Ovary (tissue), 7 donors: ENCODE measurements at regions not wholly inside any gene's neighbourhood (a gene's known extent, or its start where the extent isn't known, plus 50 kb on each side); places are given as distances from the start of the nearest gene placed in this dataset.

Experiments used
- DNase-seq, 5 donors: peaks; one replicate each; pipeline ENCODE4 v3.0.0-alpha.2; 2019 to 2020
- H3K27ac ChIP-seq, 2 donors: fragments of 200-600 bp; one replicate each; pipeline versions ENCODE4 v1.5.1 to v1.8.0; 2019 to 2022
- H3K27me3 ChIP-seq: fragments of 200-600 bp; one replicate; pipeline ENCODE4 v1.8.0; 2022
- H3K36me3 ChIP-seq: fragments of 200-600 bp; sonication (generic); one replicate; pipeline ENCODE4 v1.5.1; 2019
- H3K4me1 ChIP-seq: one replicate; pipeline ENCODE4 v1.8.1; 2013; ENCODE audit warnings: mild to moderate bottlenecking, moderate library complexity; ENCODE audit not compliant: insufficient read depth
- H3K4me3 ChIP-seq: fragments of 200-600 bp; sonication (generic); one replicate; pipeline ENCODE4 v1.5.1; 2017
- H3K9me3 ChIP-seq, 2 donors: fragments of 200-600 bp in 1 of 2; sonication (generic) in 1 of 2; one replicate each; pipeline versions ENCODE4 v1.5.1 to v1.8.1; 2013 to 2019; ENCODE audit warnings: mild to moderate bottlenecking in 1 of 2, moderate library complexity in 1 of 2
- EP300 ChIP-seq: sonication (generic); formaldehyde crosslinking; IDR thresholded peaks from one replicate; pipeline ENCODE4 v1.6.1; 2017; ENCODE audit warnings: antibody characterized with exemption
- POLR2A ChIP-seq: fragments of 450-650 bp; IDR thresholded peaks from one replicate; pipeline ENCODE4 v1.6.1; 2017; ENCODE audit warnings: antibody characterized with exemption, mild to moderate bottlenecking, moderate library complexity
- WGBS, 3 donors: extraction: QIAGEN DNeasy Blood & Tissue Kit in 1 of 3; methylation state at CpG; one replicate each; pipeline versions ENCODE4 v1.1.5 to v1.1.7; 2013 to 2017; 5-methylcytosine and 5-hydroxymethylcytosine counted together
- intact Hi-C, 4 donors: fragments of 100-400 bp; cut with DNase I; formaldehyde crosslinking; loops; one replicate each; pipeline versions ENCODE4 v1.11.0 to v1.15.1; 2022 to 2023
- TF ChIP-seq, protein P1 (sequence below), 3 donors: fragments of 450-650 bp in 2 of 3; fragments of 200-600 bp in 1 of 3; IDR thresholded peaks; one replicate each; pipeline versions ENCODE4 v1.5.1 to v1.8.0; 2016 to 2022; ENCODE audit warnings: antibody characterized with exemption in 3 of 3, mild to moderate bottlenecking in 1 of 3
- donor health status: DM: no; HTN: no; CAD: no; lungs with moderate emphysema.
- donor health status: DM: no; HTN: no; CAD: no.
- donor health status: Bipolar disorder and iron deficiency.
- donor health status: DM: no; HTN: no; CAD: no.
- donor health status: DM: yes; HTN: yes; CAD: no.

DNA sequence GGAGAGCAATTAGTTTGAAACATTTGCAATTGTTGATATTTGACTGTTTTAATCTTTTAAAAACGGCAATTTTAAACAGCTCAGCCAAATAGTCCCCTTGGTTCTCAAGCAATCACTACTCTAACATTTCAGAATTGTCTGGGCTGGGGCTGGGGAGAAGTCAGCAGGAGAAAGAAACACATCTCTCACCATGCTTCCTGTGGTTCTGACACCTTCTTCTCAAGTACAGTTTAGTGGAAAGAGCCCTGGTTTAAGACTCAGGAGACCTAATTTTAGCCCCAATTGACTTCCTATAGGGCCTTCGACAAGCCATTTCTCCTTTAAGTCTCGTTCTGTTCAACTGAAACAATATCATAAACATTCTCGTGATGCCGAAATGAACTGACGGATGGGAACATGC lies 168.4 kb upstream of the CDYL start:
- Histone ChIP-seq H3K27ac (no peak overlapping the region), H3K36me3 (no peaks in the 10 kb centered on the region), H3K27me3 (no peaks in the 10 kb centered on the region), H3K4me1 (peaks cover 6% of the 10 kb centered on the region), H3K4me3 (no peak overlapping the region), H3K9me3 (no peaks in the 10 kb centered on the region)
- intact Hi-C loops = no loop called here
- TF ChIP-seq EP300 (no peak), POLR2A (no peak)
- TF ChIP-seq, protein P1, sequence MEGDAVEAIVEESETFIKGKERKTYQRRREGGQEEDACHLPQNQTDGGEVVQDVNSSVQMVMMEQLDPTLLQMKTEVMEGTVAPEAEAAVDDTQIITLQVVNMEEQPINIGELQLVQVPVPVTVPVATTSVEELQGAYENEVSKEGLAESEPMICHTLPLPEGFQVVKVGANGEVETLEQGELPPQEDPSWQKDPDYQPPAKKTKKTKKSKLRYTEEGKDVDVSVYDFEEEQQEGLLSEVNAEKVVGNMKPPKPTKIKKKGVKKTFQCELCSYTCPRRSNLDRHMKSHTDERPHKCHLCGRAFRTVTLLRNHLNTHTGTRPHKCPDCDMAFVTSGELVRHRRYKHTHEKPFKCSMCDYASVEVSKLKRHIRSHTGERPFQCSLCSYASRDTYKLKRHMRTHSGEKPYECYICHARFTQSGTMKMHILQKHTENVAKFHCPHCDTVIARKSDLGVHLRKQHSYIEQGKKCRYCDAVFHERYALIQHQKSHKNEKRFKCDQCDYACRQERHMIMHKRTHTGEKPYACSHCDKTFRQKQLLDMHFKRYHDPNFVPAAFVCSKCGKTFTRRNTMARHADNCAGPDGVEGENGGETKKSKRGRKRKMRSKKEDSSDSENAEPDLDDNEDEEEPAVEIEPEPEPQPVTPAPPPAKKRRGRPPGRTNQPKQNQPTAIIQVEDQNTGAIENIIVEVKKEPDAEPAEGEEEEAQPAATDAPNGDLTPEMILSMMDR (IDR thresholded peaks at IDR 0.05) = no peak
- DNase-seq = no peak
- 50 to 69% (median 65%) methylated on average over 6 of the region's 6 CpGs for WGBS, 3 donors

DNA sequence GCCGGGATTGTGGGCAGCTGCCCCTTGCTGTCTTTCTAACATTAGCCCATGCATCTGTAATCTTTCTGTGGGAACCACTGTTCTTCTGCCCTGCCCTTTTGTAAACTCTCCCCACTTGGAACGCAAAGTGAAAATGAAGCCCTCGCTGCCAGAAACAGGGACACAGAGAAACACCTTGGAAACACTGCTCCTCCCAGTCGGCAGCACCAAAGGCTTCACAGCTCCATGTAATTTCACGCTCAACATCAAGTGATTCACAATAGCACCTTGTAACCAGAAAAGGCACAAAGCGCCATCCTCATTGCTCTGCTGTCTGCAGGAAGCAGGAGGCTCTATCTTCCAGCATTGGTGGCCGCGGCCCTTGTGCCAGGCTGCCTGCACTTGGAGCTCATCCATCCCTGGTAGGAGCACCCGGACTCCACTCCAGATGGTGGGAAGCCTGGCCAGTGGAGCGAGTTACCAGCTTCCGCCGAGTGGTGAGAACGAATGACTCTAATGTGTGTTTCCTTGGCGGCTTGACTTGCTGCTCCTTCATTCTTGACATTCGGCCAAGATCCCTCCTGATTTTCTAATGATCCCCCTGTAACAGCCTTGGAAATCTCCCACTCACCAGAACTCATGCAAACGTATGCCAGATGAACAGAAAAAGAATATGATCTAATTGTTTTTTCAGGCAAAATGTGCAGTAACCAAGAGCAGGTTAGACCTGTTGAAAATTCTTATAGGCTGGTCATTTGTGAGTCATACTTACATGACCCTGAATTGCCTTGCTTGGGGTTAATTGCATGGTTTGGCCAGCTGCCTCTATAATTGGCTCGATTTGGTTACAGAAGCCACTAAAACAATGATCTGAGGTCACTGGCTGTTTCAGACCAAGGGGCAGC lies 169.1 kb upstream of the CDYL start:
- Histone ChIP-seq H3K4me3 (no peak overlapping the region), H3K27me3 (no peaks in the 10 kb centered on the region), H3K9me3 (no peaks in the 10 kb centered on the region), H3K36me3 (no peaks in the 10 kb centered on the region), H3K27ac (no peak overlapping the region), H3K4me1 (peaks cover 5% of the 10 kb centered on the region)
- TF ChIP-seq, protein P1 (IDR thresholded peaks at IDR 0.05) = no peak
- TF ChIP-seq POLR2A (no peak), EP300 (no peak)
- intact Hi-C loops = no loop called here
- peak in 3 of 5 donors; percentile 22 to 37 (median 24) for DNase-seq
- 11 to 23% (median 12%) methylated on average over 17 of the region's 17 CpGs for WGBS, 3 donors

DNA sequence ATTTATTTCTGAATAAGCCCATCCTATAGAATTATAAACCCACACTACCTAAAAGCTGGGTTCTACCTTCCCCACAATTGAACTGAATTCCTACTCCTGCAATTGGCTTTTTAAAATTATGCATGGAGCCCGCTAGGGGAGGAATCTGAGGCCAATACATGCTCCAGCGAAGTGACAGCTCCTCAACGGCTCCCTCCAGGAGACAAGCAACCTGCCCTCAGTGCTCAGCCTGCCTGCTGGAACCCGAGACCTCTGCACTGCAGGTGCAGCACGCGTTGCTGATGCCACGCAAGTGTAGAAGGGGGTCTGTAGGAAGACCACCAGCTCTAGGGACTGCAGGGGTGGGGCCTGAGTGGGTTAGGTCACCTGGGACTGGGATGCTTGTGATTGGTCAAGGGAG lies 170.2 kb upstream of the CDYL start:
- H3K27ac ChIP-seq = no peak overlapping the region
- peaks cover 5% of the 10 kb centered on the region for H3K4me1 ChIP-seq

DNA sequence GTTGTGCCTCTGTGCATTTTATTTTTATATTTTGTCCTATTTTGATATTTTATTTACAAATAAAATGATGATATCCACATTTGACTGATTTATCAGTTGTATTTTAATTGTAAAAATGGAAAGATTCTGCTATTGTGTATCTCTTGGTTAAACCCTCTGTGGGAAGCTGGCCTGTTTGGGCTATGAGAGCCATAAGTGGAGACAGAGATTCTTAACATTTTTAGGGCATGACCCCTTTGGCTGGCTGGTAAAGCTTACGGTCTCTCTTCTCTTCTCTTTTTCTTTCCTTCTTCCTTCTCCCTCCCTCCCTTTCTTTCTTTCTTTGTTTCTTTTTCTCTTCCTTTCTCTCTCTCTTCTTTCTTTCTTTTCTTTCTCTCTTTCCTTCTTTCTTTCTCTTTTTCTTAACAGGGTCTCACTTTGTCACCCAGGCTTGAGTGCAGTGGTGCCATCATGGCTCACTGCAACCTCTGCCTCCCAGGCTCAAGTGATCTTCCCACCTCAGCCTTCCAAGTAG lies 172.3 kb upstream of the CDYL start:
- H3K36me3 ChIP-seq = no peaks in the 10 kb centered on the region
- WGBS, 3 donors = 0 to 79% (median 49%) methylated on average over 1 of the region's 1 CpG
- no peak for DNase-seq

More for the DNA sequence above, 170.2 kb upstream of the CDYL start:
- Histone ChIP-seq H3K36me3 (no peaks in the 10 kb centered on the region), H3K9me3 (no peaks in the 10 kb centered on the region), H3K27me3 (no peaks in the 10 kb centered on the region), H3K4me3 (no peak overlapping the region)
- WGBS, 3 donors = 89 to 94% (median 91%) methylated on average over 7 of the region's 7 CpGs
- TF ChIP-seq, protein P1 (IDR thresholded peaks at IDR 0.05) = no peak
- TF ChIP-seq EP300 (no peak), POLR2A (no peak)
- no peak for DNase-seq
- intact Hi-C loops = no loop called here

More for the DNA sequence above, 172.3 kb upstream of the CDYL start:
- peaks cover 5% of the 10 kb centered on the region for H3K4me1 ChIP-seq
- no peaks in the 10 kb centered on the region for H3K27me3 ChIP-seq
- no peak overlapping the region for H3K4me3 ChIP-seq
- intact Hi-C loops = no loop called here
- H3K9me3 ChIP-seq = no peaks in the 10 kb centered on the region
- H3K27ac ChIP-seq = no peak overlapping the region
- TF ChIP-seq POLR2A (no peak), EP300 (no peak)
- TF ChIP-seq, protein P1 (IDR thresholded peaks at IDR 0.05) = no peak
